Liver (tissue), 8 donors: ENCODE measurements at regions not wholly inside any gene's neighbourhood (a gene's known extent, or its start where the extent isn't known, plus 50 kb on each side); places are given as distances from the start of the nearest gene placed in this dataset.

Experiments used
- DNase-seq: peaks from one replicate; pipeline ENCODE4 v3.0.0-alpha.2; 2017; ENCODE audit warnings: low spot score
- H3K27ac ChIP-seq, 2 donors: one replicate each; pipeline ENCODE4 v1.7.0; 2013; ENCODE audit warnings: inconsistent platforms in 2 of 2, low read length in 2 of 2, control low read depth in 1 of 2, low read depth in 1 of 2, mild to moderate bottlenecking in 1 of 2
- H3K27me3 ChIP-seq, 4 donors: one replicate each; pipeline versions ENCODE4 v1.6.1 to v1.7.0; 2013; ENCODE audit warnings: low read length in 3 of 4, inconsistent platforms in 1 of 4, mild to moderate bottlenecking in 1 of 4, moderate library complexity in 1 of 4; ENCODE audit not compliant: control insufficient read depth in 4 of 4, insufficient read depth in 4 of 4
- H3K36me3 ChIP-seq, 4 donors: one replicate each; pipeline versions ENCODE4 v1.6.1 to v1.7.0; 2013; ENCODE audit warnings: low read length in 3 of 4, mild to moderate bottlenecking in 3 of 4, low read depth in 1 of 4, moderate library complexity in 1 of 4; ENCODE audit not compliant: control insufficient read depth in 4 of 4, insufficient read depth in 3 of 4
- H3K4me1 ChIP-seq, 4 donors: one replicate each; pipeline versions ENCODE4 v1.6.1 to v1.7.0; 2013; ENCODE audit warnings: low read length in 3 of 4, mild to moderate bottlenecking in 3 of 4, moderate library complexity in 1 of 4; ENCODE audit not compliant: control insufficient read depth in 4 of 4, insufficient read depth in 4 of 4
- H3K4me3 ChIP-seq, 3 donors: one replicate each; pipeline versions ENCODE4 v1.6.1 to v1.7.0; 2013; ENCODE audit warnings: low read length in 3 of 3, control low read depth in 1 of 3, low read depth in 1 of 3, mild to moderate bottlenecking in 1 of 3
- H3K9ac ChIP-seq, 2 donors: one replicate each; pipeline ENCODE4 v1.7.0; 2013; ENCODE audit warnings: low read length in 2 of 2, mild to moderate bottlenecking in 2 of 2, moderate library complexity in 2 of 2, control low read depth in 1 of 2, low read depth in 1 of 2
- H3K9me3 ChIP-seq, 4 donors: one replicate each; pipeline versions ENCODE4 v1.6.1 to v1.7.0; 2013; ENCODE audit warnings: low read length in 3 of 4; ENCODE audit not compliant: control insufficient read depth in 4 of 4
- EGR1 ChIP-seq, 2 donors: IDR thresholded peaks; 2 replicates each; pipeline ENCODE4 v1.6.1; 2016 to 2018; ENCODE audit warnings: antibody characterized with exemption in 2 of 2, low read depth in 2 of 2
- GABPA ChIP-seq, 2 donors: IDR thresholded peaks in 1 of 2; conservative IDR thresholded peaks in 1 of 2; 2 replicates each; pipeline ENCODE4 v1.6.1; 2016; ENCODE audit warnings: antibody characterized with exemption in 2 of 2, mild to moderate bottlenecking in 1 of 2, moderate library complexity in 1 of 2
- HNF4A ChIP-seq, 2 donors: conservative IDR thresholded peaks; 2 replicates each; pipeline ENCODE4 v1.6.1; 2016; ENCODE audit warnings: antibody characterized with exemption in 2 of 2, mild to moderate bottlenecking in 2 of 2
- HNF4G ChIP-seq: IDR thresholded peaks from 2 replicates; pipeline ENCODE4 v1.6.1; 2016; ENCODE audit warnings: antibody characterized with exemption
- RAD21 ChIP-seq, 2 donors: IDR thresholded peaks; 2 replicates each; pipeline ENCODE4 v1.6.1; 2016; ENCODE audit warnings: antibody characterized with exemption in 2 of 2, mild to moderate bottlenecking in 2 of 2
- RXRA ChIP-seq, 2 donors: IDR thresholded peaks; 2 replicates each; pipeline ENCODE4 v1.6.1; 2017 to 2018; ENCODE audit warnings: antibody characterized with exemption in 2 of 2, mild to moderate bottlenecking in 1 of 2
- SP1 ChIP-seq: IDR thresholded peaks from 2 replicates; pipeline ENCODE4 v1.6.1; 2018; ENCODE audit warnings: antibody characterized with exemption, mild to moderate bottlenecking
- YY1 ChIP-seq: IDR thresholded peaks from 2 replicates; pipeline ENCODE4 v1.6.1; 2016; ENCODE audit warnings: antibody characterized with exemption, mild to moderate bottlenecking
- WGBS: extraction: QIAGEN DNeasy Blood & Tissue Kit; methylation state at CpG from one replicate; pipeline ENCODE4 v1.1.7; 2013; 5-methylcytosine and 5-hydroxymethylcytosine counted together
- TF ChIP-seq, protein P1 (sequence below): IDR thresholded peaks from 2 replicates; pipeline ENCODE4 v1.6.1; 2016; ENCODE audit warnings: antibody characterized with exemption
- TF ChIP-seq, protein P2 (sequence below): fragments of 150-350 bp; IDR thresholded peaks from 2 replicates; pipeline ENCODE4 v1.5.1; 2017; ENCODE audit warnings: improper control_type of control experiment, low read depth, low read length; ENCODE audit not compliant: missing input control
- TF ChIP-seq, protein P3 (sequence below): IDR thresholded peaks from 2 replicates; pipeline ENCODE4 v1.6.1; 2016; ENCODE audit warnings: antibody characterized with exemption, mild to moderate bottlenecking
- donor health status: healthy.
- donor health status: healthy.
- donor health status: healthy.
- donor health status: healthy.
- donor health status: healthy.

- 89% methylated on average over 2 of the region's 2 CpGs for WGBS
- DNase-seq, result no peak
- Histone ChIP-seq H3K4me1 (no peaks in the 10 kb centered on the region), H3K27ac (no peak overlapping the region), H3K27me3 (no peaks in the 10 kb centered on the region), H3K36me3 (no peaks in the 10 kb centered on the region), H3K9me3 (peaks cover 0 to 2% (median under 1%) of the 10 kb centered on the region in 4 donors), H3K4me3 (no peak overlapping the region), H3K9ac (no peak overlapping the region)
- TF ChIP-seq, protein P1, sequence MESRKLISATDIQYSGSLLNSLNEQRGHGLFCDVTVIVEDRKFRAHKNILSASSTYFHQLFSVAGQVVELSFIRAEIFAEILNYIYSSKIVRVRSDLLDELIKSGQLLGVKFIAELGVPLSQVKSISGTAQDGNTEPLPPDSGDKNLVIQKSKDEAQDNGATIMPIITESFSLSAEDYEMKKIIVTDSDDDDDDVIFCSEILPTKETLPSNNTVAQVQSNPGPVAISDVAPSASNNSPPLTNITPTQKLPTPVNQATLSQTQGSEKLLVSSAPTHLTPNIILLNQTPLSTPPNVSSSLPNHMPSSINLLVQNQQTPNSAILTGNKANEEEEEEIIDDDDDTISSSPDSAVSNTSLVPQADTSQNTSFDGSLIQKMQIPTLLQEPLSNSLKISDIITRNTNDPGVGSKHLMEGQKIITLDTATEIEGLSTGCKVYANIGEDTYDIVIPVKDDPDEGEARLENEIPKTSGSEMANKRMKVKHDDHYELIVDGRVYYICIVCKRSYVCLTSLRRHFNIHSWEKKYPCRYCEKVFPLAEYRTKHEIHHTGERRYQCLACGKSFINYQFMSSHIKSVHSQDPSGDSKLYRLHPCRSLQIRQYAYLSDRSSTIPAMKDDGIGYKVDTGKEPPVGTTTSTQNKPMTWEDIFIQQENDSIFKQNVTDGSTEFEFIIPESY, result no peak
These were observed 75.1 kb upstream of the LDAH start for GRCh38 chr2:20897874-20898453.

- no peak overlapping the region for H3K9ac ChIP-seq
- H3K36me3 ChIP-seq, result no peaks in the 10 kb centered on the region
- WGBS, result 62% methylated on average over 3 of the region's 3 CpGs
- no peak overlapping the region for H3K27ac ChIP-seq
- H3K9me3 ChIP-seq, result peaks cover 0 to 3% (median 1%) of the 10 kb centered on the region in 4 donors
- H3K27me3 ChIP-seq, result no peaks in the 10 kb centered on the region
- no peak overlapping the region for H3K4me3 ChIP-seq
- no peak for TF ChIP-seq EGR1 (IDR thresholded peaks at IDR 0.05; ENCODE audit: low read depth in 2 of 2)
- no peak for TF ChIP-seq SP1
- TF ChIP-seq YY1, result no peak
- TF ChIP-seq, protein P2, sequence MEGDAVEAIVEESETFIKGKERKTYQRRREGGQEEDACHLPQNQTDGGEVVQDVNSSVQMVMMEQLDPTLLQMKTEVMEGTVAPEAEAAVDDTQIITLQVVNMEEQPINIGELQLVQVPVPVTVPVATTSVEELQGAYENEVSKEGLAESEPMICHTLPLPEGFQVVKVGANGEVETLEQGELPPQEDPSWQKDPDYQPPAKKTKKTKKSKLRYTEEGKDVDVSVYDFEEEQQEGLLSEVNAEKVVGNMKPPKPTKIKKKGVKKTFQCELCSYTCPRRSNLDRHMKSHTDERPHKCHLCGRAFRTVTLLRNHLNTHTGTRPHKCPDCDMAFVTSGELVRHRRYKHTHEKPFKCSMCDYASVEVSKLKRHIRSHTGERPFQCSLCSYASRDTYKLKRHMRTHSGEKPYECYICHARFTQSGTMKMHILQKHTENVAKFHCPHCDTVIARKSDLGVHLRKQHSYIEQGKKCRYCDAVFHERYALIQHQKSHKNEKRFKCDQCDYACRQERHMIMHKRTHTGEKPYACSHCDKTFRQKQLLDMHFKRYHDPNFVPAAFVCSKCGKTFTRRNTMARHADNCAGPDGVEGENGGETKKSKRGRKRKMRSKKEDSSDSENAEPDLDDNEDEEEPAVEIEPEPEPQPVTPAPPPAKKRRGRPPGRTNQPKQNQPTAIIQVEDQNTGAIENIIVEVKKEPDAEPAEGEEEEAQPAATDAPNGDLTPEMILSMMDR, result no peak
- TF ChIP-seq RXRA (IDR thresholded peaks at IDR 0.05), result no peak
- TF ChIP-seq, protein P3, sequence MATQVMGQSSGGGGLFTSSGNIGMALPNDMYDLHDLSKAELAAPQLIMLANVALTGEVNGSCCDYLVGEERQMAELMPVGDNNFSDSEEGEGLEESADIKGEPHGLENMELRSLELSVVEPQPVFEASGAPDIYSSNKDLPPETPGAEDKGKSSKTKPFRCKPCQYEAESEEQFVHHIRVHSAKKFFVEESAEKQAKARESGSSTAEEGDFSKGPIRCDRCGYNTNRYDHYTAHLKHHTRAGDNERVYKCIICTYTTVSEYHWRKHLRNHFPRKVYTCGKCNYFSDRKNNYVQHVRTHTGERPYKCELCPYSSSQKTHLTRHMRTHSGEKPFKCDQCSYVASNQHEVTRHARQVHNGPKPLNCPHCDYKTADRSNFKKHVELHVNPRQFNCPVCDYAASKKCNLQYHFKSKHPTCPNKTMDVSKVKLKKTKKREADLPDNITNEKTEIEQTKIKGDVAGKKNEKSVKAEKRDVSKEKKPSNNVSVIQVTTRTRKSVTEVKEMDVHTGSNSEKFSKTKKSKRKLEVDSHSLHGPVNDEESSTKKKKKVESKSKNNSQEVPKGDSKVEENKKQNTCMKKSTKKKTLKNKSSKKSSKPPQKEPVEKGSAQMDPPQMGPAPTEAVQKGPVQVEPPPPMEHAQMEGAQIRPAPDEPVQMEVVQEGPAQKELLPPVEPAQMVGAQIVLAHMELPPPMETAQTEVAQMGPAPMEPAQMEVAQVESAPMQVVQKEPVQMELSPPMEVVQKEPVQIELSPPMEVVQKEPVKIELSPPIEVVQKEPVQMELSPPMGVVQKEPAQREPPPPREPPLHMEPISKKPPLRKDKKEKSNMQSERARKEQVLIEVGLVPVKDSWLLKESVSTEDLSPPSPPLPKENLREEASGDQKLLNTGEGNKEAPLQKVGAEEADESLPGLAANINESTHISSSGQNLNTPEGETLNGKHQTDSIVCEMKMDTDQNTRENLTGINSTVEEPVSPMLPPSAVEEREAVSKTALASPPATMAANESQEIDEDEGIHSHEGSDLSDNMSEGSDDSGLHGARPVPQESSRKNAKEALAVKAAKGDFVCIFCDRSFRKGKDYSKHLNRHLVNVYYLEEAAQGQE, result no peak
- TF ChIP-seq, protein P1, result no peak
- no peak for TF ChIP-seq HNF4A (conservative IDR thresholded peaks at IDR 0.05)
- no peak for TF ChIP-seq RAD21 (IDR thresholded peaks at IDR 0.05)
- TF ChIP-seq HNF4G, result no peak
- no peak for TF ChIP-seq GABPA (IDR thresholded peaks at IDR 0.05 in 1 of 2, conservative IDR thresholded peaks at IDR 0.05 in 1 of 2)
- no peaks in the 10 kb centered on the region for H3K4me1 ChIP-seq
- no peak for DNase-seq
These were observed 74.1 kb upstream of the LDAH start for GRCh38 chr2:20897047-20897446.
